ACC112 (cell line): ENCODE measurements at regions not wholly inside any gene's neighbourhood (a gene's known extent, or its start where the extent isn't known, plus 50 kb on each side); places are given as distances from the start of the nearest gene placed in this dataset.
"Not testable (repeated sequence)": the region's sequence is repeated elsewhere in the genome, so short reads cannot be mapped to it uniquely, and the experiment has no call there.

Experiments used
- H2AFZ ChIP-seq: fragments of 200-600 bp; sonication (generic); one replicate; pipeline ENCODE4 v1.6.0; 2017; ENCODE audit warnings: antibody characterized with exemption, low read length; ENCODE audit not compliant: unreplicated experiment
- H3K27ac ChIP-seq: fragments of 200-600 bp; sonication (generic); 2 replicates; pipeline ENCODE4 v1.5.1; 2014; ENCODE audit warnings: low read depth, mild to moderate bottlenecking, antibody characterized with exemption, low read length, moderate library complexity
- H3K27me3 ChIP-seq: fragments of 200-600 bp; sonication (generic); 2 replicates; pipeline ENCODE4 v1.6.1; 2014; ENCODE audit warnings: mild to moderate bottlenecking, antibody characterized with exemption, low read length, moderate library complexity, mixed read lengths; ENCODE audit not compliant: insufficient read depth
- H3K36me3 ChIP-seq: fragments of 200-600 bp; sonication (generic); 2 replicates; pipeline ENCODE4 v1.6.1; 2016; ENCODE audit warnings: mild to moderate bottlenecking, antibody characterized with exemption, low read length, moderate library complexity, mixed read lengths; ENCODE audit not compliant: insufficient read depth
- H3K4me1 ChIP-seq: fragments of 200-600 bp; sonication (generic); one replicate; pipeline ENCODE4 v1.6.1; 2016; ENCODE audit warnings: low read length, mixed read lengths; ENCODE audit not compliant: insufficient read depth, unreplicated experiment, control insufficient read depth
- H3K4me3 ChIP-seq: fragments of 200-600 bp; sonication (generic); 2 replicates; pipeline ENCODE4 v1.5.1; 2014; ENCODE audit warnings: mild to moderate bottlenecking, low read depth, low read length
- H3K79me2 ChIP-seq: fragments of 200-600 bp; sonication (generic); one replicate; pipeline ENCODE4 v1.6.0; 2016; ENCODE audit warnings: low read length; ENCODE audit not compliant: control insufficient read depth, unreplicated experiment, insufficient read depth

- Histone ChIP-seq H2AFZ (peak overlapping the region; percentile 68), H3K4me3 (no peak overlapping the region), H3K4me1 (peaks cover 10% of the 10 kb centered on the region), H3K79me2 (no peaks in the 10 kb centered on the region), H3K27me3 (no peaks in the 10 kb centered on the region), H3K27ac (0 out of 2 replicates have a peak overlapping the region, but pooled peaks have one; percentile 9), H3K36me3 (no peaks in the 10 kb centered on the region)
These were observed 294.8 kb downstream of the PRELID2 start for GRCh38 chr5:145540375-145540774.

DNA sequence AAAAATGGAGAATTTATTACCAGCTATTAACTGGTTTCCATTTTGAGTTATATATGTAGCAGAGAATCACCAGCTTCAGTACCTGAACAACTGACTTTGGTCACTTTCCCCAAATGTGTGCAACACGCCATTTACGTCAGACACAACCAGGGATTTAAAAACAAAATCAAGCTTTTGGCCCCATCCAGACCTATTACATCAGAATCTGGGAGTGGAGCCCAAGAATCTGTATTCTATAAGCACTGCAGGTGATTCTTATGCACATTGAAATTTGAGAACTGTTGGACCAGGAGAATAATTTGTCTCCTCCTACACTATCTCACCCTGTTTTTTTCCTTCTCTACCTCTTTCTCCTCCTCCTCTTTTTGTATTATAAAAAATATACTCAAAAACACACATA lies 295.9 kb downstream of the PRELID2 start:
- Histone ChIP-seq H3K27me3 (no peaks in the 10 kb centered on the region), H3K79me2 (no peaks in the 10 kb centered on the region), H3K4me3 (no peak overlapping the region), H3K27ac (no peak overlapping the region), H3K4me1 (peaks cover 10% of the 10 kb centered on the region), H3K36me3 (no peaks in the 10 kb centered on the region), H2AFZ (no peak overlapping the region)

- no peaks in the 10 kb centered on the region for H3K27me3 ChIP-seq
- H3K27ac ChIP-seq: no peak overlapping the region
- no peaks in the 10 kb centered on the region for H3K79me2 ChIP-seq
These were observed 299.0 kb downstream of the PRELID2 start for GRCh38 chr5:145536133-145536532.

DNA sequence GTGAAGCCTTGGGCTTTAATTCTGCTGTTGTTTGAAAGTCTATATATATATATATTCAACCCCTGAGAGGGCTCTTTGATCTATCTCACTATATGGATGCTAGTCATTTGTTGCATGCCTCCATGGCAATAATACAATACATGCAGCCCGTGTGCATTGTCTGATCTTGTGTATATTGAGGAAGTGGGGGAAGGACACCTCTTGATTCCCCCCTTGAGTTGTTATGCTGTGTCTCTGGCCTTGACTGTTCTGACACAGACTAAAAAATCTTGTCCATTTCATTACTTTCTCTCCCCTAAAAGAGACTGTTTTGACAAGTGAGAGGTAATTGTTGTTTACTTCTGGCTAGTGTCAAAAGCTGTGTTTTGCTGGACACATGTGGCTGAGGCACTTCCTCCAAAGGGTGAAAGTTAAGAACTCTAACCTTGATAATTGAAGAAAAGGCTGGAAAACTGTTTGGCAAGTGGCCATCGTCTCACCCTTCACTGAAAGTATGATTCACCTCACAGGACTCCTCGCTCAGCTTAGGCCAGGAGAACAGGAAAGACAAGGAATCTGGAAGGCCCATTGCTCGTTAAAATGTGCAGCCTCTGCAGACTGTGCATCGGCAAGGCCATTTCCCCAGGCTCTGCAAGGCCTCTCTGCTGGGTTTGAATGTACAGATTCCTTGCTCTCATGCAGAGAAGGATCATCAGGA lies 304.0 kb downstream of the PRELID2 start:
- H3K27ac ChIP-seq: no peak overlapping the region
- no peaks in the 10 kb centered on the region for H3K36me3 ChIP-seq
- H2AFZ ChIP-seq: no peak overlapping the region
- H3K4me3 ChIP-seq: no peak overlapping the region
- H3K79me2 ChIP-seq: no peaks in the 10 kb centered on the region
- peaks cover 14% of the 10 kb centered on the region for H3K4me1 ChIP-seq
- no peaks in the 10 kb centered on the region for H3K27me3 ChIP-seq

More at GRCh38 chr5:145536133-145536532, 299.0 kb downstream of the PRELID2 start:
- H3K4me1 ChIP-seq: peaks cover 22% of the 10 kb centered on the region
- no peak overlapping the region for H2AFZ ChIP-seq
- H3K4me3 ChIP-seq: no peak overlapping the region
- H3K36me3 ChIP-seq: no peaks in the 10 kb centered on the region

DNA sequence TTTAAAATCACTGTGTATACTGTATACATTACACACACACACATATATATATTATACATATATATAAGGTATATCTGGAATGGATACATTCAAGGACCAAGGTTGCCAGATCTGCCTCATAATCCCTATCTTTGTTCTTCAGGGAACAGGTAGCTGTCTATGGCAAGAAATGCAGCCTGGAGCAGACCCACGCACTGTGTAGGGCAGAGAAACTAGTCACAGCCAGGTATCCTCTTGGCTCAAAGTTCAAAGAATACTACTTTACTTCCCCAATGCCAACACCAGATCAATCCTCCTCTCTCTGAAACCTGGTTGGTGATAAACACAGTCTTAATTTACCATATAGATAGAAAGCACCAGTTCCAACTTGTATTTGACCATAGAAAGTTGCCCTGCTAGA lies 313.6 kb downstream of the PRELID2 start:
- no peak overlapping the region for H2AFZ ChIP-seq
- H3K27ac ChIP-seq: no peak overlapping the region
- H3K79me2 ChIP-seq: no peaks in the 10 kb centered on the region
- no peaks in the 10 kb centered on the region for H3K36me3 ChIP-seq
- H3K27me3 ChIP-seq: no peaks in the 10 kb centered on the region
- H3K4me3 ChIP-seq: no peak overlapping the region
- H3K4me1 ChIP-seq: no peaks in the 10 kb centered on the region

DNA sequence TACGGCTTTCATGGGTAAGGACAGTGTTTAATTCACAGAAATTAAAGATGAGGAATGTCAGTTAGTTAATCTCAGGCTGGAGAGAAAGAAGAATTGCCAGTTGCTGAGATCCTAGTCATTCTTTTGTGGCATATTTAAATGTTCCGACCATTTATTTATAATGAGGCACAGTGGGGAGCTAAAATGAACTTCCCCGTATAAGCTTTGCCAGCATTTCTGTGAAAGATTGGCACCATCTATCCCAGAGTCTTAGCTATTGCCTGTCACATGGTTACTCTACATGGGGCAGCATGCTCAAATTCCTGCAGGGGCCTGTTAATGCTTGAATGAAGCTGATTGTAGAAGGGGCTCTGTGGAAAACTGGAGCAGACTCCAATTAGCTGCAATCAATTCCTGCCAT lies 314.1 kb downstream of the PRELID2 start:
- Histone ChIP-seq H2AFZ (no peak overlapping the region), H3K4me3 (no peak overlapping the region), H3K4me1 (no peaks in the 10 kb centered on the region), H3K36me3 (no peaks in the 10 kb centered on the region), H3K27me3 (no peaks in the 10 kb centered on the region), H3K27ac (no peak overlapping the region), H3K79me2 (no peaks in the 10 kb centered on the region)

DNA sequence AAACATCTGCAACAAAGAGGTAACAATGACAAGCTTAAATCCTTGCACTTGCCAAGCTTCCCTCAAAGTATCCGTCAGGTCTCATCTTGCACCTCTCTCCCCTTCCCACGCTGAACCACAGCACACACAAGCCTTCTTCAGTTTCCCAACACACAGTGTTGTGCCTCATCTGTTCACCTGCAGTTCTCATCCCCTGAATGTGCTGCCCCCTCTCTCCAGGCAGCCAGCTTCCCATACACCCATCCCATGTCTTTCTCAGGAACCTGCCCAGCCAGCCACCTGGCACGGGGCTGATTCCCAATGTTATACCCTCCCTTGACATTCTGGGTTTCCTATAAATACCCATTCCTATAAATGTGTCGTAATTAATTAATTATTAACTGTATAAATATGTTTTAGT lies 314.8 kb downstream of the PRELID2 start:
- Histone ChIP-seq H3K27me3 (no peaks in the 10 kb centered on the region), H3K27ac (no peak overlapping the region), H3K79me2 (no peaks in the 10 kb centered on the region), H2AFZ (no peak overlapping the region), H3K36me3 (no peaks in the 10 kb centered on the region), H3K4me3 (no peak overlapping the region), H3K4me1 (no peaks in the 10 kb centered on the region)

GRCh38 chr5:145517588-145517987 lies 317.6 kb downstream of the PRELID2 start:
- H3K4me3 ChIP-seq, H3K79me2 ChIP-seq, H3K27me3 ChIP-seq, H3K27ac ChIP-seq, H3K4me1 ChIP-seq, H3K36me3 ChIP-seq, H2AFZ ChIP-seq: not testable (repeated sequence)

DNA sequence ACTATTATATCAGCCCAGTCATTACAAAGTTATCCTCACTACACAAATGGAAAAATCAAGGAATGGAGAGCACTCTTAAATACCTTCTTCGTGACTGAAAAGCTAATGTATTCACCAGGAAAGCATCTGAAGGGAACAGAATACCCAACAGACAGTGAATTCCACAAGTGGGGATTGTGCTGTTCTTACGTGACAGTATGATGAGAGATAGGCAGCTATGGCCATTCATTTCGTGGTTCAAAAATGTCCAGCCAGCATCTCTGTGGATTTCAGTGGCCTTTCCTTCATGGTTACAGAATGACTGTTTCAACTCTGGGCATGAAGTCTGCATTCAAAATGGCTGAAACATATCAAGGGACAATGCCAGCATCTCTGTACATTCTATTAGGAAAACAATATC lies 323.8 kb downstream of the PRELID2 start:
- Histone ChIP-seq H3K27me3 (no peaks in the 10 kb centered on the region), H3K4me3 (no peak overlapping the region), H3K27ac (no peak overlapping the region), H3K79me2 (no peaks in the 10 kb centered on the region), H3K36me3 (no peaks in the 10 kb centered on the region), H3K4me1 (peaks cover 8% of the 10 kb centered on the region), H2AFZ (no peak overlapping the region)

DNA sequence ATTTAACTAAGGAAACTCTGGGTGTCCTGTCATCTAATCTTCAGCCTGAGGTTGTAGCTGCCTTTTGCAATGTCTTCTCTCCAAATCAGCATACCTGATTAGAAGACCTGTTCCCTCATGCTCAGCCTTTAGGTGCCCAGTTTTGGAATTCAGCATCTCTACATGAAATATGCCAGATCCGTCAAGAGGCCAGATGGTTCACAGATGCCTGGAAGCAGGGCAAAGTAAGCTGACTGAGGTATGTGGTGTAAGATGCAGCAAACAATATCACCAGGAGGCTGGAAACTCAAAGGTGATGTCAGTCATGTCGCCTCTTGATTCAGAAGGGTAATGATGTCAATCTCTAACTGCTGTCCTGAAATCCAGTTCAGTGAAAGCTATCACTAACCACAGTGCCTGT lies 324.4 kb downstream of the PRELID2 start:
- H3K27me3 ChIP-seq: no peaks in the 10 kb centered on the region
- H3K4me1 ChIP-seq: peaks cover 8% of the 10 kb centered on the region

DNA sequence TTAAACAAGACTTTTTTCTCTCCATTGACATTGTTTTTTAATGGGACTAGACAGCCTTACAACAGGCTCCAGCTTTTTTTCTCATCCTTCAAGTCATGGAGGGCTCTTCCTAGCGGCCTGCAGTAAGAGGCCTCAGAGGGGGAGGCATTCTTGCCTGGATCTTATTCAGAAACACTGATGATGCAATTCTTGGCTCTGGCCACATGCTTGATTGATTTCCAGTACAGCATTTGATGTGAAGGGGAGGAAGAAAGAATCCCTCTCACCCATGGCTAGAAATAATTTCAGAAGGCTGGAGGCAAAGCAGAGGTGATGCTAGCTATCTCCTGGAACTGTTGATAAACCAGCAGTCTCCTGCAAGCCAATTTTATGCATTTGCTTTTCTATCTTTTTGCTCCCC lies 324.8 kb downstream of the PRELID2 start:
- Histone ChIP-seq H3K79me2 (no peaks in the 10 kb centered on the region), H3K4me3 (no peak overlapping the region), H3K36me3 (no peaks in the 10 kb centered on the region), H3K27me3 (no peaks in the 10 kb centered on the region), H3K4me1 (peaks cover 8% of the 10 kb centered on the region), H2AFZ (no peak overlapping the region), H3K27ac (no peak overlapping the region)

More for the DNA sequence above, 324.4 kb downstream of the PRELID2 start:
- Histone ChIP-seq H3K27ac (no peak overlapping the region), H3K36me3 (no peaks in the 10 kb centered on the region), H2AFZ (no peak overlapping the region), H3K4me3 (no peak overlapping the region), H3K79me2 (no peaks in the 10 kb centered on the region)
